HEK293 (cell line): ENCODE measurements at regions not wholly inside any gene's neighbourhood (a gene's known extent, or its start where the extent isn't known, plus 50 kb on each side); places are given as distances from the start of the nearest gene placed in this dataset.

Experiments used
- CTCF ChIA-PET: fragments of 350-600 bp; formaldehyde crosslinking; extraction: SDS; loops from one replicate; lab custom pipeline; 2021; ENCODE audit warnings: antibody characterized with exemption; lab: Yijun Ruan, JAX
- POLR2A ChIA-PET: fragments of 300-600 bp; formaldehyde crosslinking; extraction: SDS; loops from one replicate; lab custom pipeline; 2020; ENCODE audit warnings: antibody characterized with exemption, inconsistent platforms; lab: Yijun Ruan, JAX
- H3K27ac ChIP-seq: fragments of 200-500 bp; sonication (Bioruptor generic); 2 replicates; pipeline ENCODE4 v1.5.1; 2014; ENCODE audit warnings: low read depth, low read length, control low read depth, inconsistent platforms; ENCODE audit errors: extremely low read depth
- H3K36me3 ChIP-seq, 2 experiments: fragments of 200-500 bp in 1 of 2; sonication (Bioruptor generic) in 1 of 2; 1 replicate in 1 of 2; 2 replicates in 1 of 2; pipeline ENCODE4 v1.5.1; 2014 to 2017; ENCODE audit warnings: inconsistent platforms in 2 of 2, low read length in 2 of 2; ENCODE audit not compliant: control insufficient read depth in 2 of 2, insufficient read depth in 1 of 2
- H3K4me1 ChIP-seq: fragments of 200-500 bp; sonication (Bioruptor generic); 2 replicates; pipeline ENCODE4 v1.5.1; 2014; ENCODE audit warnings: mild to moderate bottlenecking, low read length, inconsistent platforms; ENCODE audit not compliant: control insufficient read depth, insufficient read depth
- H3K4me3 ChIP-seq: 2 replicates; pipeline ENCODE4 v1.5.1; 2011; ENCODE audit warnings: low read depth, mild to moderate bottlenecking, control low read depth, low read length, moderate library complexity
- H3K9me3 ChIP-seq: fragments of 200-500 bp; sonication (Bioruptor generic); 2 replicates; pipeline ENCODE4 v1.5.1; 2014; ENCODE audit warnings: low read depth, low read length, inconsistent platforms; ENCODE audit not compliant: control insufficient read depth, insufficient read depth
- GLI4 ChIP-seq: fragments of 450-650 bp; formaldehyde crosslinking; IDR thresholded peaks from 2 replicates; pipeline ENCODE4 v1.5.1; 2016; ENCODE audit warnings: missing biosample characterization, missing genetic modification characterization
- KLF8 ChIP-seq: fragments of 450-650 bp; formaldehyde crosslinking; IDR thresholded peaks from 2 replicates; pipeline ENCODE4 v1.5.1; 2016; ENCODE audit warnings: missing biosample characterization, missing genetic modification characterization
- SETDB1 ChIP-seq: IDR thresholded peaks from one replicate; pipeline ENCODE4 v1.6.1; 2017; ENCODE audit warnings: mild to moderate bottlenecking, low read length, moderate library complexity, mixed read lengths; ENCODE audit not compliant: insufficient read length
- TCF7L2 ChIP-seq: IDR thresholded peaks from 2 replicates; pipeline ENCODE4 v1.6.1; 2011; ENCODE audit warnings: low read depth, mild to moderate bottlenecking, inconsistent platforms, low read length, moderate library complexity, borderline replicate concordance
- ZBTB7A ChIP-seq: fragments of 450-650 bp; formaldehyde crosslinking; IDR thresholded peaks from 2 replicates; pipeline ENCODE4 v1.5.1; 2016; ENCODE audit warnings: low read depth, missing biosample characterization, missing genetic modification characterization
- ZFP3 ChIP-seq: fragments of 450-650 bp; formaldehyde crosslinking; IDR thresholded peaks from 2 replicates; pipeline ENCODE4 v1.5.1; 2016; ENCODE audit warnings: low read depth, missing biosample characterization, missing genetic modification characterization
- ZNF140 ChIP-seq: fragments of 450-650 bp; formaldehyde crosslinking; IDR thresholded peaks from 2 replicates; pipeline ENCODE4 v1.5.1; 2016; ENCODE audit warnings: missing biosample characterization, missing genetic modification characterization
- ZNF169 ChIP-seq: fragments of 450-650 bp; formaldehyde crosslinking; IDR thresholded peaks from 2 replicates; pipeline ENCODE4 v1.5.1; 2016; ENCODE audit warnings: missing biosample characterization, missing genetic modification characterization
- ZNF223 ChIP-seq: fragments of 450-650 bp; formaldehyde crosslinking; IDR thresholded peaks from 2 replicates; pipeline ENCODE4 v1.5.1; 2016; ENCODE audit warnings: missing biosample characterization, missing genetic modification characterization
- ZNF510 ChIP-seq: fragments of 450-650 bp; formaldehyde crosslinking; IDR thresholded peaks from 2 replicates; pipeline ENCODE4 v1.5.1; 2018; ENCODE audit warnings: mild to moderate bottlenecking, missing genetic modification characterization, missing biosample characterization; ENCODE audit not compliant: insufficient replicate concordance
- ZNF514 ChIP-seq: fragments of 450-650 bp; formaldehyde crosslinking; IDR thresholded peaks from 2 replicates; pipeline ENCODE4 v1.5.1; 2016; ENCODE audit warnings: missing biosample characterization, missing genetic modification characterization
- ZNF560 ChIP-seq: fragments of 450-650 bp; formaldehyde crosslinking; IDR thresholded peaks from 2 replicates; pipeline ENCODE4 v1.5.1; 2017; ENCODE audit warnings: missing biosample characterization, missing genetic modification characterization, borderline replicate concordance
- ZNF624 ChIP-seq: fragments of 450-650 bp; formaldehyde crosslinking; IDR thresholded peaks from 2 replicates; pipeline ENCODE4 v1.5.1; 2017; ENCODE audit warnings: missing biosample characterization, missing genetic modification characterization
- ZNF670 ChIP-seq: fragments of 450-650 bp; formaldehyde crosslinking; IDR thresholded peaks from 2 replicates; pipeline ENCODE4 v1.5.1; 2016; ENCODE audit warnings: missing biosample characterization, missing genetic modification characterization, low read depth
- ZNF76 ChIP-seq: fragments of 450-650 bp; formaldehyde crosslinking; IDR thresholded peaks from 2 replicates; pipeline ENCODE4; 2016; ENCODE audit warnings: low read depth, missing biosample characterization, missing genetic modification characterization, borderline replicate concordance
- ZNF768 ChIP-seq: fragments of 450-650 bp; formaldehyde crosslinking; IDR thresholded peaks from 2 replicates; pipeline ENCODE4 v1.5.1; 2018; ENCODE audit warnings: missing biosample characterization, mild to moderate bottlenecking, missing genetic modification characterization
- ZNF843 ChIP-seq: fragments of 450-650 bp; formaldehyde crosslinking; IDR thresholded peaks from 2 replicates; pipeline ENCODE4 v1.5.1; 2016; ENCODE audit warnings: missing biosample characterization, missing genetic modification characterization
- ZSCAN30 ChIP-seq: fragments of 450-650 bp; IDR thresholded peaks from 2 replicates; pipeline ENCODE4 v1.5.1; 2018; ENCODE audit warnings: missing biosample characterization, mild to moderate bottlenecking, missing genetic modification characterization, moderate library complexity
- TF ChIP-seq, protein P1 (sequence below): fragments of 450-650 bp; formaldehyde crosslinking; IDR thresholded peaks from 2 replicates; pipeline ENCODE4 v1.5.1; 2016; ENCODE audit warnings: missing biosample characterization, missing genetic modification characterization
- TF ChIP-seq, protein P2 (sequence below): fragments of 450-650 bp; formaldehyde crosslinking; conservative IDR thresholded peaks from 2 replicates; pipeline ENCODE4 v1.5.1; 2016; ENCODE audit warnings: low read depth, missing biosample characterization, missing genetic modification characterization

DNA sequence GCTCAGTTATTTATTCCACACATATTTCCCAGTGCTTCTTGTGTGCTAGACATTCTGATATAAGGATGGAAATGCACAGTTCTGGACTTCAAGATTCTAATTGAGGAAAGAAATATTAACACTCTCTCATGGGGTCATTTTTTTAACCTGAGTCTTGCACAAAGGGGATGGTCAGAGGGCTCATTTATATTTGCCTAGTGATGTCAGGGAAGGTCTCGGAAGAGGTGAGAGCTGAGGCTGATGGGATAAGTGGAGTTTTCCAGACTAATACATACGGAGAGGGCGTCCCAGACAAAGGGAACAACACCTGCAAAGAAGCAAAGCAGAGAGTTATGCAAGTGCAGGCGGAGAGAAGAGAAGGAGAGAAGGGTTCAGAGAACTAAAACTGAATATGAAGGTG is 1304.6 kb upstream of the TENM4 start:
- Histone ChIP-seq H3K27ac (no peak overlapping the region), H3K36me3 (no peaks in the 10 kb centered on the region), H3K9me3 (no peaks in the 10 kb centered on the region), H3K4me3 (no peak overlapping the region), H3K4me1 (no peaks in the 10 kb centered on the region)
- TF ChIP-seq, protein P1, sequence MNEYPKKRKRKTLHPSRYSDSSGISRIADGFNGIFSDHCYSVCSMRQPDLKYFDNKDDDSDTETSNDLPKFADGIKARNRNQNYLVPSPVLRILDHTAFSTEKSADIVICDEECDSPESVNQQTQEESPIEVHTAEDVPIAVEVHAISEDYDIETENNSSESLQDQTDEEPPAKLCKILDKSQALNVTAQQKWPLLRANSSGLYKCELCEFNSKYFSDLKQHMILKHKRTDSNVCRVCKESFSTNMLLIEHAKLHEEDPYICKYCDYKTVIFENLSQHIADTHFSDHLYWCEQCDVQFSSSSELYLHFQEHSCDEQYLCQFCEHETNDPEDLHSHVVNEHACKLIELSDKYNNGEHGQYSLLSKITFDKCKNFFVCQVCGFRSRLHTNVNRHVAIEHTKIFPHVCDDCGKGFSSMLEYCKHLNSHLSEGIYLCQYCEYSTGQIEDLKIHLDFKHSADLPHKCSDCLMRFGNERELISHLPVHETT (tag by site-specific recombination) = no peak
- TF ChIP-seq ZNF624 = no peak
- no peak for TF ChIP-seq SETDB1
- CTCF ChIA-PET = no interaction called here
- POLR2A ChIA-PET = no interaction called here

GRCh38 chr11:80733790-80734189 is 1293.0 kb upstream of the TENM4 start:
- POLR2A ChIA-PET = no interaction called here
- no peaks in the 10 kb centered on the region for H3K9me3 ChIP-seq
- H3K27ac ChIP-seq = no peak overlapping the region
- no peaks in the 10 kb centered on the region for H3K4me1 ChIP-seq
- no peaks in the 10 kb centered on the region for H3K36me3 ChIP-seq
- no peak for TF ChIP-seq ZNF140 (tag by site-specific recombination)
- TF ChIP-seq, all 188 proteins: peak for 0
- H3K4me3 ChIP-seq = no peak overlapping the region
- CTCF ChIA-PET = no interaction called here

DNA sequence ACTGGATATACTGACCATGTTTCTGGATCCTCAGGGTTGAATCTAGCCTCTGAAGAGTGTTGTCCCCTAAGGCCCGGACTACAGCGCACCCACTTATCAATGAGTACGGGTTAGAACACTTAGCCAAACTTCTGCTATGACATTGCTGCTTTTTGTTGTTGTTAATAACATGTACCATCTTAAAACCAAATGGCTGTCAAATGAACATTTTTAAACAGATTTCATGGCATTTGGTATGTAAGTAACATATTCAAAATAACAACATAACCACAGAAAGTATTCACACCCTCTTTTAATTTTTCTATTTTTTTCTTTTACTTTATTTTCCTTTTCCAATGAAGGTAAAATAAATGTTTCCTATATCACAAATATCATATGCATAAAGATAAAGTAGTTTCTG is 1292.5 kb upstream of the TENM4 start:
- CTCF ChIA-PET = interaction anchor here (0.8 kb wide), 1 partner anchor 939 kb away, joined by 3 read pairs; no protein-coding TSS in a partner anchor
- Histone ChIP-seq H3K9me3 (no peaks in the 10 kb centered on the region), H3K27ac (no peak overlapping the region), H3K4me1 (no peaks in the 10 kb centered on the region), H3K4me3 (no peak overlapping the region), H3K36me3 (no peaks in the 10 kb centered on the region)
- TF ChIP-seq ZSCAN30 (tag by site-specific recombination) (no peak), ZNF768 (tag by site-specific recombination) (no peak), ZNF514 (no peak), ZFP3 (no peak), ZNF169 (tag by site-specific recombination) (no peak), GLI4 (tag by site-specific recombination) (no peak), KLF8 (tag by site-specific recombination) (no peak), ZNF843 (tag by site-specific recombination) (no peak), ZNF223 (no peak), ZNF560 (tag by site-specific recombination) (no peak), ZNF670 (tag by site-specific recombination) (no peak), ZNF76 (no peak), ZBTB7A (no peak), TCF7L2 (no peak), ZNF510 (no peak)
- TF ChIP-seq, protein P2, sequence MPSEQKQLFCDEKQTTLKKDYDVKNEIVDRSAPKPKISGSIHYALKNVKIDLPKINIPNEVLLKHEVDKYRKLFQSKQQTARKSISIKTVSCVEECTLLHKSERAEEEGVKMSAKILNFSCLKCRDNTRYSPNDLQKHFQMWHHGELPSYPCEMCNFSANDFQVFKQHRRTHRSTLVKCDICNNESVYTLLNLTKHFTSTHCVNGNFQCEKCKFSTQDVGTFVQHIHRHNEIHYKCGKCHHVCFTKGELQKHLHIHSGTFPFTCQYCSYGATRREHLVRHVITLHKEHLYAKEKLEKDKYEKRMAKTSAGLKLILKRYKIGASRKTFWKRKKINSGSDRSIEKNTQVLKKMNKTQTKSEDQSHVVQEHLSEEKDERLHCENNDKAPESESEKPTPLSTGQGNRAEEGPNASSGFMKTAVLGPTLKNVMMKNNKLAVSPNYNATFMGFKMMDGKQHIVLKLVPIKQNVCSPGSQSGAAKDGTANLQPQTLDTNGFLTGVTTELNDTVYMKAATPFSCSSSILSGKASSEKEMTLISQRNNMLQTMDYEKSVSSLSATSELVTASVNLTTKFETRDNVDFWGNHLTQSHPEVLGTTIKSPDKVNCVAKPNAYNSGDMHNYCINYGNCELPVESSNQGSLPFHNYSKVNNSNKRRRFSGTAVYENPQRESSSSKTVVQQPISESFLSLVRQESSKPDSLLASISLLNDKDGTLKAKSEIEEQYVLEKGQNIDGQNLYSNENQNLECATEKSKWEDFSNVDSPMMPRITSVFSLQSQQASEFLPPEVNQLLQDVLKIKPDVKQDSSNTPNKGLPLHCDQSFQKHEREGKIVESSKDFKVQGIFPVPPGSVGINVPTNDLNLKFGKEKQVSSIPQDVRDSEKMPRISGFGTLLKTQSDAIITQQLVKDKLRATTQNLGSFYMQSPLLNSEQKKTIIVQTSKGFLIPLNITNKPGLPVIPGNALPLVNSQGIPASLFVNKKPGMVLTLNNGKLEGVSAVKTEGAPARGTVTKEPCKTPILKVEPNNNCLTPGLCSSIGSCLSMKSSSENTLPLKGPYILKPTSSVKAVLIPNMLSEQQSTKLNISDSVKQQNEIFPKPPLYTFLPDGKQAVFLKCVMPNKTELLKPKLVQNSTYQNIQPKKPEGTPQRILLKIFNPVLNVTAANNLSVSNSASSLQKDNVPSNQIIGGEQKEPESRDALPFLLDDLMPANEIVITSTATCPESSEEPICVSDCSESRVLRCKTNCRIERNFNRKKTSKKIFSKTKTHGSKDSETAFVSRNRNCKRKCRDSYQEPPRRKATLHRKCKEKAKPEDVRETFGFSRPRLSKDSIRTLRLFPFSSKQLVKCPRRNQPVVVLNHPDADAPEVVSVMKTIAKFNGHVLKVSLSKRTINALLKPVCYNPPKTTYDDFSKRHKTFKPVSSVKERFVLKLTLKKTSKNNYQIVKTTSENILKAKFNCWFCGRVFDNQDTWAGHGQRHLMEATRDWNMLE = no peak
- POLR2A ChIA-PET = no interaction called here
